ENCODE measurements at regions not wholly inside any gene's neighbourhood (a gene's known extent, or its start where the extent isn't known, plus 50 kb on each side); places are given as distances from the start of the nearest gene placed in this dataset.

- TF ChIP-seq CTCF (IDR thresholded peaks at IDR 0.05; ENCODE audit: insufficient read depth, low read length, poor library complexity, severe bottlenecking) (no peak), EZH2phosphoT487 (conservative IDR thresholded peaks at IDR 0.05; ENCODE audit: low read length) (no peak)
Observed at GRCh38 chr6:12590901-12591300, 125.7 kb upstream of the PHACTR1 start.
